GM12878 (cell line): ENCODE measurements at regions not wholly inside any gene's neighbourhood (a gene's known extent, or its start where the extent isn't known, plus 50 kb on each side); places are given as distances from the start of the nearest gene placed in this dataset.

Experiments
- ATAC-seq: fragments of 200-7000 bp; cut with Tn5 transposase; 3 replicates; pipeline ENCODE4 v1.9.1; 2020; ENCODE audit warnings: mild to moderate bottlenecking, moderate library complexity
- BruUV-seq: library from RNA; stranded (reverse); fragments of 400-500 nt; replicated peaks from 2 replicates; lab custom pipeline; 2021; lab: Mats Ljungman, UMichigan
- CTCF ChIA-PET: fragments of 300-600 bp; sonication (Branson Sonifier 250); formaldehyde crosslinking; extraction: SDS; loops from one replicate; lab custom pipeline; 2021; ENCODE audit warnings: inconsistent platforms; lab: Yijun Ruan, JAX
- POLR2A ChIA-PET: fragments of 350-600 bp; formaldehyde crosslinking; extraction: SDS; loops from one replicate; lab custom pipeline; 2021; ENCODE audit warnings: inconsistent platforms; lab: Charles Lee
- RAD21 ChIA-PET: fragments of 300-600 bp; sonication (Branson Sonifier 250); formaldehyde crosslinking; loops from one replicate; lab custom pipeline; 2023; ENCODE audit warnings: antibody characterized with exemption; ENCODE audit not compliant: unreplicated experiment; lab: Charles Lee
- SMC1A ChIA-PET: fragments of 300-600 bp; sonication (Branson Sonifier 250); formaldehyde crosslinking; loops from one replicate; lab custom pipeline; 2023; ENCODE audit not compliant: unreplicated experiment, uncharacterized antibody; lab: Charles Lee
- DNase-seq: peaks from one replicate; pipeline ENCODE4 v3.0.0-alpha.2; 2011; ENCODE audit warnings: low read depth, low spot score
- FAIRE-seq: peaks from 3 replicates; lab custom pipeline; 2011; peaks lifted over from hg19 to GRCh38; lab: Jason Lieb, UNC
- H2AFZ ChIP-seq: 2 replicates; pipeline ENCODE4 v1.6.0; 2011; ENCODE audit warnings: low read depth, low read length, control low read depth; ENCODE audit not compliant: control insufficient read depth
- H3K27ac ChIP-seq: 2 replicates; pipeline ENCODE4 v1.5.1; 2011; ENCODE audit warnings: control low read depth; ENCODE audit not compliant: control insufficient read depth, insufficient read depth
- H3K27me3 ChIP-seq, 2 experiments: replicated peaks in 1 of 2; 2 replicates each; pipeline versions ENCODE4 v1.6.0 to v1.6.1; 2011; ENCODE audit warnings: low read length in 1 of 2; ENCODE audit not compliant: control insufficient read depth in 2 of 2, insufficient read depth in 2 of 2
- H3K36me3 ChIP-seq, 2 experiments: 2 replicates each; pipeline ENCODE4 v1.5.1; 2011; ENCODE audit warnings: low read length in 1 of 2; ENCODE audit not compliant: control insufficient read depth in 2 of 2, insufficient read depth in 2 of 2
- H3K4me1 ChIP-seq: 2 replicates; pipeline ENCODE4 v1.6.1; 2011; ENCODE audit warnings: mild to moderate bottlenecking, low read length, moderate library complexity, mixed read lengths; ENCODE audit not compliant: control insufficient read depth, insufficient read depth
- H3K4me2 ChIP-seq: 2 replicates; pipeline ENCODE4 v1.6.0; 2011; ENCODE audit warnings: control low read depth; ENCODE audit not compliant: control insufficient read depth, insufficient read depth
- H3K4me3 ChIP-seq: fragments of 200-600 bp; sonication (generic); 2 replicates; pipeline ENCODE4 v1.5.1; 2016
- H3K79me2 ChIP-seq: 2 replicates; pipeline ENCODE4 v1.6.0; 2011; ENCODE audit warnings: low read length; ENCODE audit not compliant: control insufficient read depth, insufficient read depth
- H3K9ac ChIP-seq: 2 replicates; pipeline ENCODE4 v1.8.0; 2011; ENCODE audit warnings: low read length, control low read depth, mixed read lengths; ENCODE audit not compliant: control insufficient read depth, insufficient read depth
- H3K9me3 ChIP-seq: replicated peaks from 3 replicates; pipeline ENCODE4 v1.5.1; 2011; ENCODE audit warnings: mild to moderate bottlenecking, low read length; ENCODE audit not compliant: control insufficient read depth, insufficient read depth
- H4K20me1 ChIP-seq: 2 replicates; pipeline ENCODE4 v1.6.0; 2011; ENCODE audit not compliant: control insufficient read depth, insufficient read depth
- ASH2L ChIP-seq: fragments of 300-600, 200-600 bp; sonication (generic); IDR thresholded peaks from 2 replicates; pipeline ENCODE4 v1.6.1; 2017; ENCODE audit warnings: low read depth, mild to moderate bottlenecking, borderline replicate concordance
- BHLHE40 ChIP-seq, 2 experiments: fragments of 450-650 bp in 1 of 2; IDR thresholded peaks; 2 replicates each; pipeline ENCODE4 v1.6.1; 2011 to 2017; ENCODE audit warnings: low read depth in 2 of 2, borderline replicate concordance in 1 of 2, improper control_type of control experiment in 1 of 2, low read length in 1 of 2, mild to moderate bottlenecking in 1 of 2
- CEBPB ChIP-seq, 2 experiments: fragments of 150-350 bp in 1 of 2; IDR thresholded peaks; 2 replicates each; pipeline ENCODE4 v1.6.1; 2012 to 2014; ENCODE audit warnings: low read depth in 2 of 2, low read length in 2 of 2, borderline replicate concordance in 1 of 2, inconsistent platforms in 1 of 2
- EP300 ChIP-seq, 2 experiments: fragments of 150-350 bp in 1 of 2; IDR thresholded peaks; 2 replicates each; pipeline ENCODE4 v1.6.1; 2011 to 2012; ENCODE audit warnings: low read depth in 2 of 2, low read length in 2 of 2, borderline replicate concordance in 1 of 2, improper control_type of control experiment in 1 of 2, inconsistent platforms in 1 of 2; ENCODE audit not compliant: control insufficient read depth in 1 of 2
- FOXK2 ChIP-seq: fragments of 450-650 bp; IDR thresholded peaks from 2 replicates; pipeline ENCODE4 v1.6.1; 2017; ENCODE audit warnings: mild to moderate bottlenecking, moderate library complexity
- POU2F2 ChIP-seq: IDR thresholded peaks from 3 replicates; pipeline ENCODE4 v1.6.1; 2011; ENCODE audit warnings: low read depth, mild to moderate bottlenecking, low read length, borderline replicate concordance
- SREBF1 ChIP-seq: IDR thresholded peaks from 2 replicates; pipeline ENCODE4 v1.6.1; 2012; ENCODE audit warnings: mild to moderate bottlenecking, low read length
- TARDBP ChIP-seq: IDR thresholded peaks from 2 replicates; pipeline ENCODE4 v1.6.1; 2016; ENCODE audit warnings: borderline replicate concordance
- TBL1XR1 ChIP-seq: IDR thresholded peaks from 2 replicates; pipeline ENCODE4 v1.6.1; 2012; ENCODE audit warnings: low read depth, low read length, improper control_type of control experiment
- ZNF217 ChIP-seq: fragments of 450-650 bp; IDR thresholded peaks from 2 replicates; pipeline ENCODE4 v1.6.1; 2017; ENCODE audit warnings: antibody characterized with exemption, mild to moderate bottlenecking
- ZSCAN29 ChIP-seq: fragments of 450-650 bp; IDR thresholded peaks from 2 replicates; pipeline ENCODE4 v1.6.1; 2017; ENCODE audit warnings: mild to moderate bottlenecking, moderate library complexity
- WGBS: methylation state at CpG from one replicate; pipeline ENCODE4 v1.1.6; 2016; ENCODE audit warnings: low lambda C conversion rate; ENCODE audit not compliant: insufficient replicate concordance, insufficient coverage; ENCODE audit errors: missing lambda C conversion rate; 5-methylcytosine and 5-hydroxymethylcytosine counted together
- in situ Hi-C: fragments of 300-500 bp; cut with MboI; formaldehyde crosslinking; loops from 9 replicates; pipeline ENCODE4 v1.14.3; 2018; ENCODE audit warnings: mixed read lengths
- intact Hi-C: fragments of 100-400 bp; cut with micrococcal nuclease; formaldehyde crosslinking; loops from one replicate; pipeline ENCODE4 v1.14.2; 2022; ENCODE audit not compliant: unreplicated experiment
- TF ChIP-seq, protein P1 (sequence below): fragments of 450-650 bp; IDR thresholded peaks from 2 replicates; pipeline ENCODE4 v1.6.1; 2017; ENCODE audit warnings: mild to moderate bottlenecking, moderate library complexity
- TF ChIP-seq, protein P2 (sequence below): IDR thresholded peaks from 2 replicates; pipeline ENCODE4 v1.6.1; 2011; ENCODE audit warnings: low read depth, mild to moderate bottlenecking, low read length, moderate library complexity, borderline replicate concordance; ENCODE audit errors: extremely low read depth

DNA sequence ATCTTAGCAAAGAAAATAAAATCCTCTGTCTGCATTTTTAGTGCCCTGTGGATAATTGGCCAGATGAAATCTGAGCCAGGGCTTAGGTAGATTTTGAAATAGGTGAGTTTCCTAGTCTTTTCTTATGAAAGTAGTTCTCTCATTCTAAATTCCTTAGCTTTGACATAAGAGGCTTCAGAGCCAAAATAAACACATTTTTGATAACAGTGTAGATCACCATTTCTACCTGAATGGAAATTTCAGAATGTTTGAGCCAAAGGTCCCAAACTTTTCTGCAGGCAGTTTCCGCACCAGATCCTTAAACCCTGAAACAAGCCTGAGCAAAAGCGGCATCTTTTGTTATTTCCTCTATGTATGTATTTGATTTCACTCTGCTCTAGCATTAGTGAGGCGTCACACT, 551.2 kb downstream of the EFNB2 start:
- in situ Hi-C loops, result no loop called here
- no peak overlapping the region for H2AFZ ChIP-seq

DNA sequence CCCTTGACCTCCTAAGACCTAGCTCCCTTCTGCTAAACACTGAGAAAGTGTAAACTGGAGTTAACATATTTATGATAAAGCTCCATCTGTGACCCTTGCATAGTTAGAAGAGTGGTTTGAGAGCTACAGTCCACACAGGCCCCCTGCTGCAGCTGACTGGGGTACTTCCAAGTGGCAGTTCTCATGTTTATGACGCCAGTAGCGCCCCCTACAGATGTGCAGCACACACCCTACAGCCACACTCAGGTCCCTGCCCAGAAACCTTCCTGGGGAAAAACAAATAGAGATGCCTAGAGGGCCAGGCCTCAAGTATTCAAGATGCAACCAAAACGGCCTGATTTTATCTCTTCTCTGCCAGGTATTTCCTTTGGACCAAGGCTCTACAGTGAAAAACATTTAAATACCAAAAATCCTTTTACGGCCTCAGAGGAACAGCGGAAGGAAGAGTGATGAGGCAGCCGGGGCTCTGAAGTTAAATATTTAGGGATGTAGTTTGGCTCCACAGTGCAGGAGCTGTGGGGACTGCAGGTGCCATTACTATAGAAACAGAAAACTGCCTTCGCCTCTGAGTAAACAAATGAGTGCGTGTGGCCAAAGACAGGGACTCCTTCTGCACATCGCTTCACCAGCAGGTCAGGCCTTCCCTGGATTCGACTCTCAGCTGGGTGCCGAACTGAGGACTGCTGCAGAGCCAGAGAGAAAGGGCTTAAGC, 553.1 kb downstream of the EFNB2 start:
- Histone ChIP-seq H3K79me2 (no peaks in the 10 kb centered on the region), H3K36me3 (no peaks in the 10 kb centered on the region), H2AFZ (no peak overlapping the region), H3K27me3 (no peaks in the 10 kb centered on the region), H3K9me3 (no peaks in the 10 kb centered on the region), H4K20me1 (no peaks in the 10 kb centered on the region), H3K9ac (no peak overlapping the region), H3K27ac (no peak overlapping the region), H3K4me2 (no peak overlapping the region), H3K4me3 (no peak overlapping the region), H3K4me1 (no peaks in the 10 kb centered on the region)
- BruUV-seq, result no TSS peak
- DNase-seq (no peak), FAIRE-seq (no peak), ATAC-seq (no peak)
- ChIA-PET RAD21 (no interaction called here), POLR2A (no interaction called here), SMC1A (interaction anchor here (0.6 to 1.9 kb wide), 2 partner anchors 10 to 66 kb away, joined by 3 to 7 read pairs; no protein-coding TSS in a partner anchor), CTCF (interaction anchor here (0.9 to 1.5 kb wide), 3 partner anchors 9 to 433 kb away, joined by 3 read pairs; no protein-coding TSS in a partner anchor)
- WGBS, result 52% methylated on average over 11 of the region's 11 CpGs
- in situ Hi-C loops (no loop called here), intact Hi-C loops (no loop called here)
- TF ChIP-seq BHLHE40 (IDR thresholded peaks at IDR 0.05; ENCODE audit: borderline replicate concordance in 1 of 2, low read depth in 2 of 2, low read length in 1 of 2), result no peak
- TF ChIP-seq CEBPB (IDR thresholded peaks at IDR 0.05; ENCODE audit: borderline replicate concordance in 1 of 2, low read depth in 2 of 2, low read length in 2 of 2), result no peak
- no peak for TF ChIP-seq ZNF217
- TF ChIP-seq EP300 (IDR thresholded peaks at IDR 0.05; ENCODE audit: borderline replicate concordance in 1 of 2, control insufficient read depth in 1 of 2, low read depth in 2 of 2, low read length in 2 of 2), result no peak
- TF ChIP-seq, protein P1, sequence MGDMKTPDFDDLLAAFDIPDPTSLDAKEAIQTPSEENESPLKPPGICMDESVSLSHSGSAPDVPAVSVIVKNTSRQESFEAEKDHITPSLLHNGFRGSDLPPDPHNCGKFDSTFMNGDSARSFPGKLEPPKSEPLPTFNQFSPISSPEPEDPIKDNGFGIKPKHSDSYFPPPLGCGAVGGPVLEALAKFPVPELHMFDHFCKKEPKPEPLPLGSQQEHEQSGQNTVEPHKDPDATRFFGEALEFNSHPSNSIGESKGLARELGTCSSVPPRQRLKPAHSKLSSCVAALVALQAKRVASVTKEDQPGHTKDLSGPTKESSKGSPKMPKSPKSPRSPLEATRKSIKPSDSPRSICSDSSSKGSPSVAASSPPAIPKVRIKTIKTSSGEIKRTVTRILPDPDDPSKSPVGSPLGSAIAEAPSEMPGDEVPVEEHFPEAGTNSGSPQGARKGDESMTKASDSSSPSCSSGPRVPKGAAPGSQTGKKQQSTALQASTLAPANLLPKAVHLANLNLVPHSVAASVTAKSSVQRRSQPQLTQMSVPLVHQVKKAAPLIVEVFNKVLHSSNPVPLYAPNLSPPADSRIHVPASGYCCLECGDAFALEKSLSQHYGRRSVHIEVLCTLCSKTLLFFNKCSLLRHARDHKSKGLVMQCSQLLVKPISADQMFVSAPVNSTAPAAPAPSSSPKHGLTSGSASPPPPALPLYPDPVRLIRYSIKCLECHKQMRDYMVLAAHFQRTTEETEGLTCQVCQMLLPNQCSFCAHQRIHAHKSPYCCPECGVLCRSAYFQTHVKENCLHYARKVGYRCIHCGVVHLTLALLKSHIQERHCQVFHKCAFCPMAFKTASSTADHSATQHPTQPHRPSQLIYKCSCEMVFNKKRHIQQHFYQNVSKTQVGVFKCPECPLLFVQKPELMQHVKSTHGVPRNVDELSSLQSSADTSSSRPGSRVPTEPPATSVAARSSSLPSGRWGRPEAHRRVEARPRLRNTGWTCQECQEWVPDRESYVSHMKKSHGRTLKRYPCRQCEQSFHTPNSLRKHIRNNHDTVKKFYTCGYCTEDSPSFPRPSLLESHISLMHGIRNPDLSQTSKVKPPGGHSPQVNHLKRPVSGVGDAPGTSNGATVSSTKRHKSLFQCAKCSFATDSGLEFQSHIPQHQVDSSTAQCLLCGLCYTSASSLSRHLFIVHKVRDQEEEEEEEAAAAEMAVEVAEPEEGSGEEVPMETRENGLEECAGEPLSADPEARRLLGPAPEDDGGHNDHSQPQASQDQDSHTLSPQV, result no peak
- TF ChIP-seq SREBF1, result no peak
- TF ChIP-seq FOXK2, result no peak
- TF ChIP-seq ASH2L, result no peak
- no peak for TF ChIP-seq TBL1XR1
- no peak for TF ChIP-seq TARDBP
- TF ChIP-seq, protein P2, sequence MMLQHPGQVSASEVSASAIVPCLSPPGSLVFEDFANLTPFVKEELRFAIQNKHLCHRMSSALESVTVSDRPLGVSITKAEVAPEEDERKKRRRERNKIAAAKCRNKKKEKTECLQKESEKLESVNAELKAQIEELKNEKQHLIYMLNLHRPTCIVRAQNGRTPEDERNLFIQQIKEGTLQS, result no peak
- TF ChIP-seq ZSCAN29, result no peak

More for the DNA sequence above, 551.2 kb downstream of the EFNB2 start:
- TF ChIP-seq POU2F2, result no peak
- TF ChIP-seq, all 136 proteins: peak for 0
- H3K79me2 ChIP-seq, result no peaks in the 10 kb centered on the region
- DNase-seq (no peak), ATAC-seq (no peak), FAIRE-seq (no peak)
- RAD21 ChIA-PET, result no interaction called here
- CTCF ChIA-PET, result no interaction called here
- intact Hi-C loops, result no loop called here
- no peak overlapping the region for H3K9ac ChIP-seq
- POLR2A ChIA-PET, result no interaction called here
- H3K27ac ChIP-seq, result no peak overlapping the region
- H3K4me3 ChIP-seq, result no peak overlapping the region
- WGBS, result 23% methylated on average over 3 of the region's 3 CpGs
- SMC1A ChIA-PET, result no interaction called here
- H3K4me2 ChIP-seq, result no peak overlapping the region
- no peaks in the 10 kb centered on the region for H3K27me3 ChIP-seq
- no peaks in the 10 kb centered on the region for H3K4me1 ChIP-seq
- no peaks in the 10 kb centered on the region for H4K20me1 ChIP-seq
- no peaks in the 10 kb centered on the region for H3K36me3 ChIP-seq
- H3K9me3 ChIP-seq, result no peaks in the 10 kb centered on the region
- no TSS peak for BruUV-seq
